ENCODE measurements at regions not wholly inside any gene's neighbourhood (a gene's known extent, or its start where the extent isn't known, plus 50 kb on each side); places are given as distances from the start of the nearest gene placed in this dataset.

GRCh38 chr5:91898019-91898418, 514.9 kb upstream of the ARRDC3 start:
- DNase-seq: no peak

GRCh38 chr5:91888810-91889209, 505.7 kb upstream of the ARRDC3 start:
- DNase-seq: no peak

- DNase-seq: peak; percentile 38
Observed at GRCh38 chr5:91885291-91886265, 502.5 kb upstream of the ARRDC3 start.

- DNase-seq: no peak
Observed at GRCh38 chr5:91884036-91884435, 500.9 kb upstream of the ARRDC3 start.

GRCh38 chr5:91875196-91875779, 492.2 kb upstream of the ARRDC3 start:
- DNase-seq: no peak

GRCh38 chr5:91867799-91868198, 484.7 kb upstream of the ARRDC3 start:
- DNase-seq: no peak

- peak; percentile 25 for DNase-seq
Observed at GRCh38 chr5:91865915-91866314, 482.8 kb upstream of the ARRDC3 start.

- DNase-seq: no peak
Observed at GRCh38 chr5:91864962-91865361, 481.8 kb upstream of the ARRDC3 start.

- no peak for DNase-seq
Observed at GRCh38 chr5:91851670-91852069, 468.6 kb upstream of the ARRDC3 start.

- peak; percentile 73 for DNase-seq
Observed at GRCh38 chr5:91850031-91850430, 466.9 kb upstream of the ARRDC3 start.

GRCh38 chr5:91849069-91849468, 466.0 kb upstream of the ARRDC3 start:
- peak; percentile 69 for DNase-seq

GRCh38 chr5:91848453-91848852, 465.3 kb upstream of the ARRDC3 start:
- DNase-seq: peak; percentile 96

- no peak for DNase-seq
Observed at GRCh38 chr5:91841423-91841822, 458.3 kb upstream of the ARRDC3 start.

GRCh38 chr5:91840412-91840811, 457.3 kb upstream of the ARRDC3 start:
- DNase-seq: no peak

GRCh38 chr5:91839721-91840120, 456.6 kb upstream of the ARRDC3 start:
- DNase-seq: no peak

GRCh38 chr5:91839233-91839632, 456.1 kb upstream of the ARRDC3 start:
- no peak for DNase-seq

GRCh38 chr5:91830361-91830953, 447.3 kb upstream of the ARRDC3 start:
- peak; percentile 48 for DNase-seq

GRCh38 chr5:91825618-91826017, 442.5 kb upstream of the ARRDC3 start:
- no peak for DNase-seq

GRCh38 chr5:91824406-91824805, 441.3 kb upstream of the ARRDC3 start:
- DNase-seq: no peak

- DNase-seq: no peak
Observed at GRCh38 chr5:91820874-91821273, 437.8 kb upstream of the ARRDC3 start.

- DNase-seq: no peak
Observed at GRCh38 chr5:91816681-91817080, 433.6 kb upstream of the ARRDC3 start.

GRCh38 chr5:91797576-91797975, 414.5 kb upstream of the ARRDC3 start:
- no peak for DNase-seq

- no peak for DNase-seq
Observed at GRCh38 chr5:91794856-91795548, 411.9 kb upstream of the ARRDC3 start.

All from fibroblast of skin of back (primary cell).